Stimulated activated memory B cell treated with anti-CD40 and anti-IgM and Interleukin-4, amounts not matched to agents 10 μg/mL and 1 μg/mL and 100 μg/mL, for 72 hours (primary cell): ENCODE measurements at regions not wholly inside any gene's neighbourhood (a gene's known extent, or its start where the extent isn't known, plus 50 kb on each side); places are given as distances from the start of the nearest gene placed in this dataset.
"Not testable (repeated sequence)": the region's sequence is repeated elsewhere in the genome, so short reads cannot be mapped to it uniquely, and the experiment has no call there.

Source experiments
- ATAC-seq: fragments of 150-1000 bp; cut with Tn5 transposase; 2 replicates; pipeline ENCODE4 v1.10.0; 2021
- H3K27ac Mint-ChIP-seq: one replicate; pipeline ENCODE4 v1.8.0; 2022; ENCODE audit warnings: mild to moderate bottlenecking, mixed read lengths
- H3K27me3 Mint-ChIP-seq: one replicate; pipeline ENCODE4 v1.8.0; 2022; ENCODE audit warnings: mixed read lengths
- H3K36me3 Mint-ChIP-seq: one replicate; pipeline ENCODE4 v1.8.0; 2022; ENCODE audit warnings: mixed read lengths
- H3K4me1 Mint-ChIP-seq: one replicate; pipeline ENCODE4 v1.8.0; 2022; ENCODE audit warnings: mixed read lengths
- H3K4me3 Mint-ChIP-seq: one replicate; pipeline ENCODE4 v1.8.0; 2022; ENCODE audit warnings: mild to moderate bottlenecking, moderate library complexity, mixed read lengths
- H3K9me3 Mint-ChIP-seq: one replicate; pipeline ENCODE4 v1.8.0; 2022; ENCODE audit warnings: mixed read lengths

DNA sequence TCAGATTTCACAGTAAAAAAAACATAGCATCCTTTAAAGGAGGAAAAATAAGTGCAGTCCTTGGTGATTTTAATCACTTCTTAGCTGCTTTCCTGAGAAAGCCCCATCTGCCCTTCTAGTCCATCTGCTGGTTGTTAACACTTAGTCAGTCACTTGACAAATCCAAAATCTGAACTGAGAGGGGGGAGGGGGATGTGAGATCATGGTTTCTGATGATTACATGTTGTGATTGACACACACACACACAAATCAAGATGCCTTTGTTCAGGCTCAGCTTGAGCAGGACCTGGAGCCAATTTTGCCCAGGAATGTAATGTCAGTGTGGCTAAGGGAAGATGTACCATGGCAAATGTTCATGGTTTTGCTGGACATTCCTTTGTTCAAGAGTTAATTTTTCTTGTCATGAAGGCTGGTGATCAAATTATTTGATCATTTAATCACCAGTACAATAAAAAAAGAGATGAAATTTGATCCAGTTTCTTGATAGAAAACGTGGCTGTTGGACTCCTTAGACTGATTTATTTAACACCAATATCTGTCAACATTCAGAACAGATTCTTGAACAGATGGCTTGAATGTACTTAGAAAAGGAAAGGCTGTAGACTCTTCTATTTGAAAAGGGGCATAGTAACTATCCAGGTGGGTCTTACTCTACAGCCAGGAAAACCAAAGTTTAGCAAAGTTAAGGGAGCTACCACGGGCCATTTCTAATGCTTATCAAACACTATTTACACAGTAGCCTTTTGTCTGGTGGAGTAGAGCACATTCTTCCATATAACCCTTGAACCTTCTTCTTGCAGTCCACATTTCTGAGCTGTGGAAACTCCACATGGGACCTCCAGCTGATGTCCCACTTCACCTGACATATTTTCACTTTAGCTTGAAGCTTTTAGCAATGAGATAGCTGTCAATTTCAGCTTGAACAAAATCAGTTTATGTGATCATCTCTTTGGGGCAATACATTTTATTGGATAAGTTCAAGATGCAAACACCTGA, 408.7 kb downstream of the PIK3C3 start:
- no peaks in the 10 kb centered on the region for H3K27me3 Mint-ChIP-seq
- H3K4me1 Mint-ChIP-seq, result no peaks in the 10 kb centered on the region
- no peak overlapping the region for H3K27ac Mint-ChIP-seq
- no peaks in the 10 kb centered on the region for H3K36me3 Mint-ChIP-seq
- no peak for ATAC-seq
- H3K4me3 Mint-ChIP-seq, result no peak overlapping the region
- no peaks in the 10 kb centered on the region for H3K9me3 Mint-ChIP-seq

DNA sequence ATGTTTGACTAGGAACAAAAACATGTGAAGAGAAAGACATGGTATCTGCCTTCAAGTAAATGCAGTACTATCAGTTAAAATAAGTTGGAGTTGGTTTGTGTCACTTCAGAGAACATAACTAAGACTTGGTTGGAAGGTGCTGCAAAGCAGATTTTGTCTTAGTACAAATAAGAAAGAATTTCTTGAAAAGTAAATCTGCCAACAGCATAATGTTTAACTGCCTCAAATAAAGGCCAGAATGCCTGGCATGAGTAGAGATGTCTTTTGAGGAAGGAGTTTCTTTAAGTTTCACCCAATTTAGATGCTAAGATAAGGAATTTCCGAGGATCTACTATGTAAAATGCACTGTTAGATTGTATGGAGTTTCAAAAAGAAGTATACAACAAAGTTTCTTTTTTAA, 409.7 kb downstream of the PIK3C3 start:
- Mint-ChIP-seq H3K4me1 (no peaks in the 10 kb centered on the region), H3K27me3 (no peaks in the 10 kb centered on the region), H3K4me3 (no peak overlapping the region), H3K27ac (no peak overlapping the region), H3K36me3 (no peaks in the 10 kb centered on the region), H3K9me3 (no peaks in the 10 kb centered on the region)
- ATAC-seq, result no peak

DNA sequence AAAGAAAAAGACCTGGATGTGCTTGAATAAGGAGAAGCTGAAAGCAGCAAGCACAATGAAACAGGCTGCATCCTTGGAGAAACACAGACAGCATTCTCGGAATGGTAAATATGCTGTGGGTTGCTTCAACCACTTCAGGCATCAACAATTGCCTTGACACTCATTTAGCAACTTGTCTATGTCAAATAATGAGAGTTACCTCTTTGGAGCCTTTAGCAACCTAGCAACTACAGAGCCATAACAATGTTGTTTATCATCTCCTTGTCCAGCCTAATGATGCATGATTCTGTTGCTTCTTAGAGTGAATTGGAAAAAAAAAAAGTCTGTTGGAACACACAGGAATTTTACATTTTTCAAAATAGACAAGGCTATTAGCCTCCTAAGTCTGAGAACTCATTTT, 410.6 kb downstream of the PIK3C3 start:
- Mint-ChIP-seq H3K9me3 (no peaks in the 10 kb centered on the region), H3K27ac (no peak overlapping the region), H3K4me1 (no peaks in the 10 kb centered on the region), H3K36me3 (no peaks in the 10 kb centered on the region), H3K4me3 (no peak overlapping the region), H3K27me3 (no peaks in the 10 kb centered on the region)
- no peak for ATAC-seq

DNA sequence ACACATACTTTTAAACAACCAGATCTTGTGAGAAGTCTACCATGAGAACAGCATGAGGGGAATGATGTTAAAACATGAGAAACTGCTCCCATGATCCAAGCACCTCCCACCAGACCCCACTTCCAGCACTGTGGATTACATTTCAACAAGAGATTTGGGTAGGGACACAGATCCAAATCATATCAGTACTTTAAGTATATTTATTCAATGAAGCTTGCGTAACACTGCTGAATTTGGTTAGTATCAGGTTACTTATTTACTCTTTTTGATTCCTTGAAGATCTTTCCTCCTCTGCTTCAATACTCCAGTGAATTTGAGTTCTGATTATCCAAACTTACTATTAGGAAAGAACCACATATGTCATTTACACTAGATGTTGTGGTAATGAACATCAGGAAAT, 418.6 kb downstream of the PIK3C3 start:
- Mint-ChIP-seq H3K36me3 (no peaks in the 10 kb centered on the region), H3K27ac (no peak overlapping the region), H3K4me1 (no peaks in the 10 kb centered on the region), H3K27me3 (no peaks in the 10 kb centered on the region), H3K4me3 (no peak overlapping the region), H3K9me3 (no peaks in the 10 kb centered on the region)
- no peak for ATAC-seq

DNA sequence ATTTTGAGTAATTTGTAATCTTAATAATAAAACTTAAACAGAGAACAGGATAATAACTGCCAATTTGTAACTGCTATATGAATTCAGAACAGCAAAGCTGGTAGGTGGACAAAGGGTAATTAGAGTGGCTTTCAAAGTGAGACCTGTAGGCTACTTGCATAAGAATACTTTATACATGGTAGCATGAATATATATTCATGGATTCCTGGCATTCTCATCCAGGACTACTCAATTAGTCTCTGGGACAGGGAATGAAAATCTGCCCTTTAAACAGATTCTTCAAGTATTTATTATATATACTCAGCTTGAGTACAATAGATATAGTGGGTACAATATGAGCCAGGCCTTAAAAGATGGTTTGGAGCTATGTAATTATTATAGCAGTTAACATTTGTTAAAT, 419.9 kb downstream of the PIK3C3 start:
- H3K27me3 Mint-ChIP-seq, result no peaks in the 10 kb centered on the region
- no peaks in the 10 kb centered on the region for H3K4me1 Mint-ChIP-seq
- no peaks in the 10 kb centered on the region for H3K9me3 Mint-ChIP-seq
- H3K27ac Mint-ChIP-seq, result no peak overlapping the region
- no peaks in the 10 kb centered on the region for H3K36me3 Mint-ChIP-seq
- no peak for ATAC-seq
- no peak overlapping the region for H3K4me3 Mint-ChIP-seq

DNA sequence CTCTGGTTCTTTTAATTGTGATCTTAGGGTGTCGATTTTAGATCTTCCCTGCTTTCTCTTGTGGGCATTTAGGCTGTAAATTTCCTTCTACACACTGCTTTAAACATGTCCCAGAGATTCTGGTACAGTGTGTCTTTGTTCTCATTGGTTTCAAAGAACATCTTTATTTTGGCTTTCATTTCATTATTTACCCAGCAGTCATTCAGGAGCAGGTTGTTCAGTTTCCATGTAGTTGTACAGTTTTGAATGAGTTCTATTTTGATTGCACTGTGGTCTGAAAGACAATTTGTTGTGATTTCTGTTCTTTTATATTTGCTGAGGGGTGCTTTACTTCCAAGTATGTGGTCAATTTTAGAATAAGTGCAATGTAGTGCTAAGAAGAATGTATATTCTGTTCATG, 423.8 kb downstream of the PIK3C3 start:
- H3K4me1 Mint-ChIP-seq, ATAC-seq, H3K36me3 Mint-ChIP-seq, H3K27me3 Mint-ChIP-seq, H3K27ac Mint-ChIP-seq, H3K9me3 Mint-ChIP-seq, H3K4me3 Mint-ChIP-seq: not testable (repeated sequence)

- ATAC-seq, result not testable (repeated sequence)
These were observed 426.2 kb downstream of the PIK3C3 start for GRCh38 chr18:42381236-42381635.

DNA sequence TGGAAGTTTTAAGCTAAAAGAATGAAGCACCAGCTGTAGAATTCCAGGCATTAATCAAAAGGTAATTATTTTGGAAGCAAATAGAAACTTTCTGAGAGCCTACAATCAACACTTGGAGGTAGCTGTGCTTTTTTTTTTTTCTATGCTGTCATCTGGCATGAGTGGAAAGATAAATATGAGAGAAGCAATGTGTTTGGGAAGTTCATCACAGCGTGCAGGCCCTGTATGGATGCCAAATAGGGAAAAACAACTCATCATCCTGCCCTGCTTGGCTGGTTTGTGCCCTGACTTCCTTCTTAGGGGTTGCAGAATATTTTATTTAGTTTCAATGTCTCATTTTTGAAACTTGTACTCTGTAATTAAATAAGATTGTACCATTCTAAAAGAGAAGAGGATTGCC, 437.4 kb downstream of the PIK3C3 start:
- Mint-ChIP-seq H3K4me1 (no peaks in the 10 kb centered on the region), H3K4me3 (no peak overlapping the region), H3K27ac (no peak overlapping the region)

More at GRCh38 chr18:42381236-42381635, 426.2 kb downstream of the PIK3C3 start:
- H3K9me3 Mint-ChIP-seq, H3K36me3 Mint-ChIP-seq, H3K4me1 Mint-ChIP-seq, H3K4me3 Mint-ChIP-seq, H3K27me3 Mint-ChIP-seq, H3K27ac Mint-ChIP-seq: not testable (repeated sequence)

DNA sequence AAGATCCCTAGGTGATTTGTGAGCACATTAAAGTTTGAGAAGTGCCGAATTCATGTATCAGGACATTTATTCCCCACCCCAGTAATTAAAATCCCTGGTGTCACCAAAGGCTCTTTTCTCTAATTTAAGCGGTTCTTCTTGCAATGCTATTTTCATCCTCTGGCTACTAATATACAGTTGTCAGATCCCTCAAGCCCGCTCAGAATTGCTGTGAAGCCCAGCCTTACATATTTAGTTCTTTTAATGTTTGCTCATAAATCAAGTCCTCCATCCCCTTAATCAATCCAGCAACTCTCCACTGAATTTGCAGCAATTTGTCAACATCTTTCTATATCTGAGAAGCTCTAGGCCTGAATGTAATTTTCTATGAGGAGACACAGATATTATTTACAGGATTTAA, 437.9 kb downstream of the PIK3C3 start:
- Mint-ChIP-seq H3K27ac (no peak overlapping the region), H3K4me1 (no peaks in the 10 kb centered on the region), H3K27me3 (no peaks in the 10 kb centered on the region), H3K4me3 (no peak overlapping the region), H3K36me3 (no peaks in the 10 kb centered on the region), H3K9me3 (no peaks in the 10 kb centered on the region)
- no peak for ATAC-seq

More for the DNA sequence above, 437.4 kb downstream of the PIK3C3 start:
- Mint-ChIP-seq H3K27me3 (no peaks in the 10 kb centered on the region), H3K9me3 (no peaks in the 10 kb centered on the region), H3K36me3 (no peaks in the 10 kb centered on the region)
- no peak for ATAC-seq

- no peaks in the 10 kb centered on the region for H3K27me3 Mint-ChIP-seq
- H3K27ac Mint-ChIP-seq, result no peak overlapping the region
- no peak overlapping the region for H3K4me3 Mint-ChIP-seq
- no peaks in the 10 kb centered on the region for H3K36me3 Mint-ChIP-seq
- no peak for ATAC-seq
- H3K9me3 Mint-ChIP-seq, result no peaks in the 10 kb centered on the region
- no peaks in the 10 kb centered on the region for H3K4me1 Mint-ChIP-seq
These were observed 439.2 kb downstream of the PIK3C3 start for GRCh38 chr18:42394238-42394637.

DNA sequence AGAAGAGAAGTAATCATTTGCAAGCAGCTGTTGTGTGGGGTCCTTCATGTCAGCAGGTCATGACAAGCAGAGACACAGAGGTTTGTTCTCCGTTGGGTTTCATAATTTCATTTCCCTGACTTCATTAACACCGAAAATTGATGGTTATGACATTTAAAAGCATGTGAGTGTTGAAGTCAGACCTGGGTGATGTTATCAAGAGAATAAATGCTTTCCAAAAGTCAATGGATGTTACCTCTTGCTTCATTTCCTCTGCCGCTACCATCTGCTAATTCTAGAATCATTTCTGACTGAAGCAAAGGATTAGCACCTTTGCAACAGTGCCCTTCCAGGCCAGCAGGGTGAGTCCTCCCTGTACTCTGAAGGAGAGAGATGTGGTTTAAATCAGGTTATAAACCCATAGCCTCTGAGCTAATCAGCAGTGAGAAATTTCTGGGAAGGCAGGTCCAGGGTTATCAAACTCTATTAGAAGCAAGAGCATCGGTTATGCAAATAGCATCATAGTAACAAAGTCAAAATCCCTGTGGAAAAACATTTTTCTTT, 446.2 kb downstream of the PIK3C3 start:
- Mint-ChIP-seq H3K27me3 (no peaks in the 10 kb centered on the region), H3K4me3 (no peak overlapping the region), H3K36me3 (no peaks in the 10 kb centered on the region), H3K4me1 (no peaks in the 10 kb centered on the region), H3K27ac (no peak overlapping the region), H3K9me3 (no peaks in the 10 kb centered on the region)
- no peak for ATAC-seq

GRCh38 chr18:42404151-42404550, 449.1 kb downstream of the PIK3C3 start:
- ATAC-seq, result no peak
- Mint-ChIP-seq H3K4me1 (no peaks in the 10 kb centered on the region), H3K9me3 (peaks cover 4% of the 10 kb centered on the region), H3K27ac (no peak overlapping the region), H3K4me3 (no peak overlapping the region), H3K36me3 (no peaks in the 10 kb centered on the region), H3K27me3 (no peaks in the 10 kb centered on the region)

DNA sequence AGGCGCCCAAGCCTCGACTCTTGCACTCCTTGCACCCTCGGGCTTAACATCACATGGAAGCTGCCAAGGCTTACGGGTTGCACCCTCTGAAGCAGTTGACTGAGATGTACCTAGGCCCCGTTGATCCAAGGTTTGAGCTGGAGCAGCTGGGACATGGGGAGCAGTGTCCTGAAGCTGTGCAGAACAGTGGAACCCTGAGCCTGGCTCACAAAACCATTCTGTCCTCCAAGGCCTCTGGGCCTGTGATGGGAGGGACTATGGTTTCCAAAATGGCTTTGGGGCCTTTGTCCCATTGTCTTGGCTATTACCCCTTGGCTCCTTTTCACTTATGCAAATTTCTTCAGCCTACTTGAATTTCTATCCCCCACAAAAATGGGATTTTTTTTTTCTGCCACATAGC, 454.0 kb downstream of the PIK3C3 start:
- Mint-ChIP-seq H3K4me1 (no peaks in the 10 kb centered on the region), H3K36me3 (no peaks in the 10 kb centered on the region), H3K27me3 (no peaks in the 10 kb centered on the region), H3K27ac (no peak overlapping the region), H3K4me3 (no peak overlapping the region), H3K9me3 (peaks cover 12% of the 10 kb centered on the region)
- ATAC-seq, result no peak

- Mint-ChIP-seq H3K4me3 (no peak overlapping the region), H3K4me1 (no peaks in the 10 kb centered on the region), H3K27me3 (no peaks in the 10 kb centered on the region), H3K36me3 (no peaks in the 10 kb centered on the region), H3K27ac (no peak overlapping the region), H3K9me3 (peaks cover 12% of the 10 kb centered on the region)
- no peak for ATAC-seq
These were observed 457.2 kb downstream of the PIK3C3 start for GRCh38 chr18:42412281-42412680.

GRCh38 chr18:42412896-42413295, 457.9 kb downstream of the PIK3C3 start:
- Mint-ChIP-seq H3K27ac (no peak overlapping the region), H3K27me3 (no peaks in the 10 kb centered on the region), H3K4me3 (no peak overlapping the region), H3K9me3 (peaks cover 11% of the 10 kb centered on the region), H3K36me3 (no peaks in the 10 kb centered on the region), H3K4me1 (no peaks in the 10 kb centered on the region)
- ATAC-seq, result no peak

- H3K36me3 Mint-ChIP-seq, result no peaks in the 10 kb centered on the region
- peaks cover 8% of the 10 kb centered on the region for H3K9me3 Mint-ChIP-seq
- H3K27ac Mint-ChIP-seq, result no peak overlapping the region
- no peaks in the 10 kb centered on the region for H3K27me3 Mint-ChIP-seq
- no peak overlapping the region for H3K4me3 Mint-ChIP-seq
- H3K4me1 Mint-ChIP-seq, result no peaks in the 10 kb centered on the region
- ATAC-seq, result no peak
These were observed 458.8 kb downstream of the PIK3C3 start for GRCh38 chr18:42413870-42414269.
